ES-I3 (cell line): ENCODE measurements at regions not wholly inside any gene's neighbourhood (a gene's known extent, or its start where the extent isn't known, plus 50 kb on each side); places are given as distances from the start of the nearest gene placed in this dataset.

Experiments used
- H3K36me3 ChIP-seq: 2 replicates; pipeline ENCODE4 v1.6.1; 2013; ENCODE audit warnings: mild to moderate bottlenecking, low read length, control low read depth, moderate library complexity; ENCODE audit not compliant: insufficient read depth
- H3K4me1 ChIP-seq: 2 replicates; pipeline ENCODE4 v1.6.1; 2013; ENCODE audit warnings: mild to moderate bottlenecking, control low read depth, low read length; ENCODE audit not compliant: insufficient read depth
- H3K9ac ChIP-seq: 2 replicates; pipeline ENCODE4 v1.6.1; 2013; ENCODE audit warnings: low read depth, mild to moderate bottlenecking, low read length, moderate library complexity
- H3K9me3 ChIP-seq: 2 replicates; pipeline ENCODE4 v1.6.1; 2013; ENCODE audit warnings: mild to moderate bottlenecking, low read length, moderate library complexity; ENCODE audit not compliant: control insufficient read depth, insufficient read depth

GRCh38 chr12:38555620-38556591 lies 239.3 kb downstream of the ALG10B start:
- Histone ChIP-seq H3K9ac (peak overlapping the region; percentile 7; the same call in 1 of the 2 replicates), H3K36me3 (no peaks in the 10 kb centered on the region), H3K4me1 (peaks cover 10% of the 10 kb centered on the region; the same call in 1 of the 2 replicates), H3K9me3 (no peaks in the 10 kb centered on the region)

GRCh38 chr12:38556647-38557046 lies 240.1 kb downstream of the ALG10B start:
- no peak overlapping the region for H3K9ac ChIP-seq
- H3K9me3 ChIP-seq: no peaks in the 10 kb centered on the region
- H3K4me1 ChIP-seq: peaks cover 10% of the 10 kb centered on the region; the same call in 1 of the 2 replicates
- no peaks in the 10 kb centered on the region for H3K36me3 ChIP-seq

GRCh38 chr12:38585086-38585485 lies 268.5 kb downstream of the ALG10B start:
- Histone ChIP-seq H3K9ac (no peak overlapping the region), H3K4me1 (0 out of 2 replicates have a peak, but pooled peaks cover 3% of the 10 kb centered on the region), H3K9me3 (no peaks in the 10 kb centered on the region), H3K36me3 (no peaks in the 10 kb centered on the region)

- Histone ChIP-seq H3K9me3 (no peaks in the 10 kb centered on the region), H3K9ac (no peak overlapping the region), H3K36me3 (no peaks in the 10 kb centered on the region), H3K4me1 (0 out of 2 replicates have a peak, but pooled peaks cover 3% of the 10 kb centered on the region)
Measured at GRCh38 chr12:38586789-38587188, 270.2 kb downstream of the ALG10B start.

GRCh38 chr12:38587594-38587993 lies 271.0 kb downstream of the ALG10B start:
- Histone ChIP-seq H3K9ac (no peak overlapping the region), H3K9me3 (no peaks in the 10 kb centered on the region), H3K4me1 (0 out of 2 replicates have a peak, but pooled peaks cover 3% of the 10 kb centered on the region), H3K36me3 (no peaks in the 10 kb centered on the region)

- no peaks in the 10 kb centered on the region for H3K9me3 ChIP-seq
- 0 out of 2 replicates have a peak, but pooled peaks cover 3% of the 10 kb centered on the region for H3K4me1 ChIP-seq
- no peak overlapping the region for H3K9ac ChIP-seq
- no peaks in the 10 kb centered on the region for H3K36me3 ChIP-seq
Measured at GRCh38 chr12:38588624-38589305, 272.2 kb downstream of the ALG10B start.

GRCh38 chr12:38589306-38589632 lies 272.7 kb downstream of the ALG10B start:
- Histone ChIP-seq H3K36me3 (no peaks in the 10 kb centered on the region), H3K4me1 (0 out of 2 replicates have a peak, but pooled peaks cover 3% of the 10 kb centered on the region), H3K9me3 (no peaks in the 10 kb centered on the region), H3K9ac (no peak overlapping the region)

- Histone ChIP-seq H3K9ac (no peak overlapping the region), H3K4me1 (no peaks in the 10 kb centered on the region), H3K36me3 (no peaks in the 10 kb centered on the region), H3K9me3 (no peaks in the 10 kb centered on the region)
Measured at GRCh38 chr12:38601949-38602348, 285.4 kb downstream of the ALG10B start.
